Left lung (tissue), 4 donors: ENCODE measurements at regions not wholly inside any gene's neighbourhood (a gene's known extent, or its start where the extent isn't known, plus 50 kb on each side); places are given as distances from the start of the nearest gene placed in this dataset.

ENCODE experiments used
- ATAC-seq: fragments of 200-7000 bp; cut with Tn5 transposase; one replicate; pipeline ENCODE4 v1.9.1; 2020; ENCODE audit warnings: moderate library complexity
- DNase-seq, 4 donors: peaks; one replicate each; pipeline ENCODE4 v3.0.0-alpha.2; 2013 to 2020
- H3K27ac ChIP-seq, 2 donors: fragments of 200-600 bp; sonication (generic) in 1 of 2; one replicate each; pipeline versions ENCODE4 v1.5.0 to v1.8.0; 2020 to 2021
- H3K27me3 ChIP-seq, 2 donors: fragments of 200-600 bp; sonication (generic) in 1 of 2; one replicate each; pipeline versions ENCODE4 v1.5.0 to v1.8.0; 2020 to 2021
- H3K36me3 ChIP-seq, 2 donors: fragments of 200-600 bp; sonication (generic) in 1 of 2; one replicate each; pipeline versions ENCODE4 v1.5.0 to v1.8.0; 2020 to 2021
- H3K4me1 ChIP-seq, 2 donors: fragments of 200-600 bp; one replicate each; pipeline ENCODE4 v1.8.0; 2021
- H3K4me3 ChIP-seq, 2 donors: fragments of 200-600 bp; sonication (generic) in 1 of 2; one replicate each; pipeline versions ENCODE4 v1.5.0 to v1.8.0; 2020 to 2021; ENCODE audit warnings: mild to moderate bottlenecking in 1 of 2
- H3K9me3 ChIP-seq, 2 donors: fragments of 200-600 bp; sonication (generic) in 1 of 2; one replicate each; pipeline versions ENCODE4 v1.5.0 to v1.8.0; 2020 to 2021
- CTCF ChIP-seq, 2 donors: fragments of 200-600 bp; sonication (generic) in 1 of 2; IDR thresholded peaks; one replicate each; pipeline versions ENCODE4 v1.5.0 to v1.8.0; 2021; ENCODE audit warnings: antibody characterized with exemption in 2 of 2
- intact Hi-C, 2 donors: fragments of 100-400 bp; cut with DNase I; formaldehyde crosslinking; loops; one replicate each; pipeline versions ENCODE4 v1.11.2 to v1.14.2; 2022
- donor health status: DM: no; HTN: yes; CAD: no.
- donor health status: DM: no; HTN: no; CAD: no.

GRCh38 chr5:74380193-74380592 lies 260.3 kb downstream of the ENC1 start:
- no peaks in the 10 kb centered on the region for H3K9me3 ChIP-seq
- DNase-seq (no peak), ATAC-seq (no peak)
- no peaks in the 10 kb centered on the region for H3K36me3 ChIP-seq
- no peak overlapping the region for H3K27ac ChIP-seq
- H3K4me3 ChIP-seq = no peak overlapping the region
- intact Hi-C loops = no loop called here
- H3K27me3 ChIP-seq = no peaks in the 10 kb centered on the region
- H3K4me1 ChIP-seq = peaks cover 7 to 18% of the 10 kb centered on the region in 2 donors
- TF ChIP-seq CTCF (IDR thresholded peaks at IDR 0.05) = no peak

GRCh38 chr5:74378464-74378863 lies 262.1 kb downstream of the ENC1 start:
- no peak for DNase-seq

GRCh38 chr5:74376187-74376586 lies 264.3 kb downstream of the ENC1 start:
- H3K4me1 ChIP-seq = no peaks in the 10 kb centered on the region
- intact Hi-C loops = no loop called here
- DNase-seq = no peak
- no peak overlapping the region for H3K4me3 ChIP-seq
- H3K36me3 ChIP-seq = no peaks in the 10 kb centered on the region
- no peaks in the 10 kb centered on the region for H3K27me3 ChIP-seq
- no peak overlapping the region for H3K27ac ChIP-seq
- no peaks in the 10 kb centered on the region for H3K9me3 ChIP-seq
- no peak for ATAC-seq
- no peak for TF ChIP-seq CTCF (IDR thresholded peaks at IDR 0.05)

More at GRCh38 chr5:74378464-74378863, 262.1 kb downstream of the ENC1 start:
- Histone ChIP-seq H3K27me3 (no peaks in the 10 kb centered on the region), H3K9me3 (no peaks in the 10 kb centered on the region), H3K4me3 (no peak overlapping the region), H3K27ac (no peak overlapping the region), H3K36me3 (no peaks in the 10 kb centered on the region), H3K4me1 (peaks cover 0 to 10% of the 10 kb centered on the region in 2 donors)
- TF ChIP-seq CTCF (IDR thresholded peaks at IDR 0.05) = no peak
- ATAC-seq = no peak
- intact Hi-C loops = no loop called here

GRCh38 chr5:74375271-74375670 lies 265.3 kb downstream of the ENC1 start:
- ATAC-seq = no peak
- H3K9me3 ChIP-seq = no peaks in the 10 kb centered on the region
- H3K4me1 ChIP-seq = no peaks in the 10 kb centered on the region
- intact Hi-C loops = no loop called here
- no peak overlapping the region for H3K4me3 ChIP-seq
- no peaks in the 10 kb centered on the region for H3K36me3 ChIP-seq
- H3K27me3 ChIP-seq = no peaks in the 10 kb centered on the region
- no peak for DNase-seq
- H3K27ac ChIP-seq = no peak overlapping the region
- TF ChIP-seq CTCF (IDR thresholded peaks at IDR 0.05) = no peak

- Histone ChIP-seq H3K4me1 (no peaks in the 10 kb centered on the region), H3K27ac (no peak overlapping the region), H3K9me3 (no peaks in the 10 kb centered on the region), H3K4me3 (no peak overlapping the region), H3K36me3 (no peaks in the 10 kb centered on the region), H3K27me3 (no peaks in the 10 kb centered on the region)
- TF ChIP-seq CTCF (IDR thresholded peaks at IDR 0.05) = no peak
- DNase-seq = no peak
- ATAC-seq = no peak
- intact Hi-C loops = no loop called here
Measured at GRCh38 chr5:74374656-74375055, 265.9 kb downstream of the ENC1 start.
